ENCODE measurements at regions not wholly inside any gene's neighbourhood (a gene's known extent, or its start where the extent isn't known, plus 50 kb on each side); places are given as distances from the start of the nearest gene placed in this dataset.

DNA sequence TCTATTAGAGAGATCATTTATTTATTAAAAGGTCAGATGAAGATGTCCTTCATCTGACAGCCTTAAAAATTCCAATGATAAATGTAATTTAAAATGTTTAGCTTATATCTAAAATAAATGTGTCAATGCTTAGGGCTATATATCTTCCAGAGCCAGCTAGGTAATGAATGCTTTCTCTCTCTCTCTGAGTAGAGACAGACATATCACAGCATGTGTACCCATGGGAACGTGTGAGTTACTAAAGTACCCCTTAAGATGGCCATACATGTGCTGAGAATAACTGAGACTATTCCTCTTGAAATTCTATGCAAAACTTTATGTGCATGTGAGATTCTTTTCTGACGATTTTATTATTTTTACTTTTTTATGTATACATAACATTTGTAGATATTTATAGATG lies 420.9 kb upstream of the ST6GAL2 start:
- Histone ChIP-seq H3K27ac (ENCODE audit: low read depth, low read length) (no peak overlapping the region), H3K9ac (ENCODE audit: low read depth, low read length) (no peak overlapping the region), H3K27me3 (ENCODE audit: control insufficient read depth, insufficient read depth, low read length) (no peaks in the 10 kb centered on the region), H3K4me3 (ENCODE audit: low read depth, low read length) (no peak overlapping the region), H3K36me3 (ENCODE audit: control insufficient read depth, insufficient read depth, low read length) (no peaks in the 10 kb centered on the region), H3K9me3 (ENCODE audit: control insufficient read depth, insufficient read depth, low read length) (peaks cover 2% of the 10 kb centered on the region; the same call in 1 of the 2 replicates), H3K4me1 (ENCODE audit: control insufficient read depth, insufficient read depth, low read length) (no peaks in the 10 kb centered on the region)

DNA sequence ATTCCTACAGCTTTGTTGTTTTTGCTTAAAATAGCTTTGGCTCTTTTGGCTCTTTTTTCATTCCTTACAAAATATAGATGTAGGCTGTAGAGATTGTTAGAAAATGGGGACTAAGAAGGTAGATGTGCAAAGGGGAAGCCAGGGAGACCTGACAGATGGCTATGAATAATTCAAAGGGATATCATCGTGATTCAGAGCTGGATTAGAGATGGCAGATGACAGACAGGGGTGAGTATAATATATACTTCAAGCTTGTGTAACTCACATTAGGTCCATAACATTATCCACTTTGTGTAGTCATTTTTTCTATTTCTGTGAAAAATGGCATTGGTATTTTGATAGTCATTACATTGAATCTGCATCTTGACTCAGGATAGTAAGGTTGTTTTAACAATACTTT lies 422.9 kb upstream of the ST6GAL2 start:
- H3K27ac ChIP-seq (ENCODE audit: low read depth, low read length), result no peak overlapping the region
- H3K9ac ChIP-seq (ENCODE audit: low read depth, low read length), result no peak overlapping the region
- no peaks in the 10 kb centered on the region for H3K27me3 ChIP-seq (ENCODE audit: control insufficient read depth, insufficient read depth, low read length)
- no peaks in the 10 kb centered on the region for H3K9me3 ChIP-seq (ENCODE audit: control insufficient read depth, insufficient read depth, low read length)
- H3K4me1 ChIP-seq (ENCODE audit: control insufficient read depth, insufficient read depth, low read length), result no peaks in the 10 kb centered on the region
- H3K36me3 ChIP-seq (ENCODE audit: control insufficient read depth, insufficient read depth, low read length), result no peaks in the 10 kb centered on the region
- H3K4me3 ChIP-seq (ENCODE audit: low read depth, low read length), result no peak overlapping the region

DNA sequence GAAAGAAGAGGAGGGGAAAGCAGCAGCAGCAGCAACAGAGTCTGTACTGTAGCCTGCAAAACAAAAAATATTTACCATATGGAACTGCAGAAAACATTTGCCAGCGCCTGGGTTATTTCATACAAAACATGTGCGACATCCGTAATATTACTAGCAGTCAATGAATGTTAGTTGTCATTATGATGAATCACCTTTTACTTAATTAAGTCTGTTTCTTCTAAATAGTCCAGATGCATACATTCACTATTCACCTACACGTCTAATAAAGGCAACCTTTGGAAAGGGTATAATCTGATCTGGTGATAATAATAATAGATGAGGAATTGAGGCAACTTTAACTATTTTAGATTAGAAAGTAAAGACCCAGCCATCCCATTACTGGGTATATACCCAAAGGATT lies 426.3 kb upstream of the ST6GAL2 start:
- H3K4me3 ChIP-seq (ENCODE audit: low read depth, low read length), result no peak overlapping the region
- H3K9me3 ChIP-seq (ENCODE audit: control insufficient read depth, insufficient read depth, low read length), result no peaks in the 10 kb centered on the region
- no peaks in the 10 kb centered on the region for H3K4me1 ChIP-seq (ENCODE audit: control insufficient read depth, insufficient read depth, low read length)

DNA sequence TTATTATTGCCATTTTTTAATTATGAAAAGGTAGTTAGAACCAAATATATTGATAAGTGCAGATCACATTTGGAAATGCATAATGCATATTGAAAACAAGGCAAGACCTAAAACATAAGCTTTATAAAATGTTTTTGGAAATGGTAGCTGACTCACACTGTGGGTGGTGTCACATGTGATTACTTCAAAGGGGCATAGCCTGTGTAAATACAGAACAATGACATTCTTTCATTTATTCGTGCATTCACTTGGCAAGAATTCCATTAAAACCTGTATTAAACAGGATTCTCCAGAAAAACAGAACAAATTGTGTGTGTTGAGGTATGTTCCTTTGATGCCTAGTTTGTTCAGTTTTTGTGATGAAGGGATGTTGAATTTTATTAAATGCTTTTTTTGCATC lies 427.3 kb upstream of the ST6GAL2 start:
- H3K27me3 ChIP-seq (ENCODE audit: control insufficient read depth, insufficient read depth, low read length), result no peaks in the 10 kb centered on the region
- H3K4me1 ChIP-seq (ENCODE audit: control insufficient read depth, insufficient read depth, low read length), result no peaks in the 10 kb centered on the region
- H3K27ac ChIP-seq (ENCODE audit: low read depth, low read length), result no peak overlapping the region
- no peak overlapping the region for H3K9ac ChIP-seq (ENCODE audit: low read depth, low read length)
- H3K4me3 ChIP-seq (ENCODE audit: low read depth, low read length), result no peak overlapping the region
- H3K9me3 ChIP-seq (ENCODE audit: control insufficient read depth, insufficient read depth, low read length), result no peaks in the 10 kb centered on the region
- no peaks in the 10 kb centered on the region for H3K36me3 ChIP-seq (ENCODE audit: control insufficient read depth, insufficient read depth, low read length)

More for the DNA sequence above, 426.3 kb upstream of the ST6GAL2 start:
- Histone ChIP-seq H3K27ac (ENCODE audit: low read depth, low read length) (no peak overlapping the region), H3K9ac (ENCODE audit: low read depth, low read length) (no peak overlapping the region), H3K27me3 (ENCODE audit: control insufficient read depth, insufficient read depth, low read length) (no peaks in the 10 kb centered on the region), H3K36me3 (ENCODE audit: control insufficient read depth, insufficient read depth, low read length) (no peaks in the 10 kb centered on the region)

DNA sequence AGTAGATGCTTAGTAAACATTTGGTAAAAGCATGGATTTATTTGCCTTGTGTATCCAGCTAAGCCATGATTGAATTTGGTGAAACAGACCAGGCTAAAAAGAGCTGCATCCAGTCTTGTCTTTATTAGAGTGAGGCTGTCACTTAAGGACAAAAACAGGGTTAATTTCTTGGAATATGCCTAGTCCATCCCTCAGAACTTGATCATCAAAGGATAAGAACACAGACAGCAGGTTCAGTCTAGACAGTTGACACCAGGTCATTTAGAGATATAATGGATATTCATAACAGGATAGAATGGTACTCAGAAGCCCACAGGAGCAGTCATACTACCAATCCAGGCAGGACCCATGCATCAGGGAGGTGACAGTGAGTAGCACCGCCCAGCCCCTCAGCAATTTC lies 434.9 kb upstream of the ST6GAL2 start:
- Histone ChIP-seq H3K9ac (ENCODE audit: low read depth, low read length) (no peak overlapping the region), H3K4me3 (ENCODE audit: low read depth, low read length) (no peak overlapping the region), H3K36me3 (ENCODE audit: control insufficient read depth, insufficient read depth, low read length) (no peaks in the 10 kb centered on the region), H3K27ac (ENCODE audit: low read depth, low read length) (no peak overlapping the region), H3K27me3 (ENCODE audit: control insufficient read depth, insufficient read depth, low read length) (no peaks in the 10 kb centered on the region), H3K4me1 (ENCODE audit: control insufficient read depth, insufficient read depth, low read length) (no peaks in the 10 kb centered on the region), H3K9me3 (ENCODE audit: control insufficient read depth, insufficient read depth, low read length) (no peaks in the 10 kb centered on the region)

DNA sequence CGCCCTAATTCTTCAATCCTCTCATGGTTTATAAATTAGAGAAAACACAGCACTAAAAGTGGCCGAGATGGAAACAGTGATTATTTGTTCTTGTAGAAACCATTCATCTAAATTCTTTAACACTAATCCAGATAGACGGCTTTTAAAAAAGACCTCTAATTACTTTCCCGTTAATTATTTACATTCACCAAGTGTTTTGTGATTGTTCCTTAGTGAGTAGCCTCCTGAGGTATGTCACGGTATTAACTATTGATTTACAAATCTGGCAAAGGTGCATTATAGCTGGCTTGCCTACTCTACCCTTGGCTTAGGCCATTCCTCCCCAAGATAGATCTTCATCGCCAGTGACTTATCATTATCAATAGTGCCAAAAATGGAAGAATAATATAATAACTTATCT lies 436.4 kb upstream of the ST6GAL2 start:
- H3K36me3 ChIP-seq (ENCODE audit: control insufficient read depth, insufficient read depth, low read length), result no peaks in the 10 kb centered on the region
- H3K9ac ChIP-seq (ENCODE audit: low read depth, low read length), result no peak overlapping the region
- no peak overlapping the region for H3K27ac ChIP-seq (ENCODE audit: low read depth, low read length)
- no peak overlapping the region for H3K4me3 ChIP-seq (ENCODE audit: low read depth, low read length)
- no peaks in the 10 kb centered on the region for H3K27me3 ChIP-seq (ENCODE audit: control insufficient read depth, insufficient read depth, low read length)
- no peaks in the 10 kb centered on the region for H3K9me3 ChIP-seq (ENCODE audit: control insufficient read depth, insufficient read depth, low read length)
- H3K4me1 ChIP-seq (ENCODE audit: control insufficient read depth, insufficient read depth, low read length), result no peaks in the 10 kb centered on the region

DNA sequence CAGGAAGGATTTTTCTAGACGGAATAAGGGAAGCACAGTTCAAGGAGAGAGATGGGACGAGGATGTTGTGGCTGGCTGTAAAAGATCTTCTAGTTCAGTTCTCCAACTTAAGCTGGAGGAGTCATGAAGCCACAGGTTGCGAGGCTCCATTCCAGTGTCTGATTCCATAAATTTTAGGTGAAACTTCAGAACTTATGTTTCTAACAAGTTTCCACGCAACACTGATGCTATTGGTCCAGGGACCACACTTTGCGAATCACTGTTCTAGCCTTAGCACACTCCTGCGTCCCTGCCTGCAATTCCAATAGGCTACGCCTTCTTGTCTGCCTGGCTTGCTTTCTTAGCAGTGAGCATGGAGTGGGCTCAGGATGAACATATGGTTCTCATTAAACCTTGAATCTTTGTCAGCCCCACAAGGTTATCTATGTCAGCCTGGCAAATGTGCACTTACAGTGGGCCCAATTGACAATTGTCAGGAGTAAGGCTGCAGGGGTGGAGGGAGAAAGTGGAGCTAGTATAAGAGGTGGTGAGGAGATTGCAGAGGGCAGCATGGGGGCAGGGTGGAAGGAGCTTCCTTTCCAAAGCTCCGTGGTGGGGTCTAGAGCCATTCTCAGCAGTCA lies 438.1 kb upstream of the ST6GAL2 start:
- H3K36me3 ChIP-seq (ENCODE audit: control insufficient read depth, insufficient read depth, low read length), result no peaks in the 10 kb centered on the region
- H3K4me3 ChIP-seq (ENCODE audit: low read depth, low read length), result no peak overlapping the region
- H3K27me3 ChIP-seq (ENCODE audit: control insufficient read depth, insufficient read depth, low read length), result no peaks in the 10 kb centered on the region
- no peak overlapping the region for H3K9ac ChIP-seq (ENCODE audit: low read depth, low read length)
- no peak overlapping the region for H3K27ac ChIP-seq (ENCODE audit: low read depth, low read length)
- peaks cover 5% of the 10 kb centered on the region for H3K9me3 ChIP-seq (ENCODE audit: control insufficient read depth, insufficient read depth, low read length)
- no peaks in the 10 kb centered on the region for H3K4me1 ChIP-seq (ENCODE audit: control insufficient read depth, insufficient read depth, low read length)

DNA sequence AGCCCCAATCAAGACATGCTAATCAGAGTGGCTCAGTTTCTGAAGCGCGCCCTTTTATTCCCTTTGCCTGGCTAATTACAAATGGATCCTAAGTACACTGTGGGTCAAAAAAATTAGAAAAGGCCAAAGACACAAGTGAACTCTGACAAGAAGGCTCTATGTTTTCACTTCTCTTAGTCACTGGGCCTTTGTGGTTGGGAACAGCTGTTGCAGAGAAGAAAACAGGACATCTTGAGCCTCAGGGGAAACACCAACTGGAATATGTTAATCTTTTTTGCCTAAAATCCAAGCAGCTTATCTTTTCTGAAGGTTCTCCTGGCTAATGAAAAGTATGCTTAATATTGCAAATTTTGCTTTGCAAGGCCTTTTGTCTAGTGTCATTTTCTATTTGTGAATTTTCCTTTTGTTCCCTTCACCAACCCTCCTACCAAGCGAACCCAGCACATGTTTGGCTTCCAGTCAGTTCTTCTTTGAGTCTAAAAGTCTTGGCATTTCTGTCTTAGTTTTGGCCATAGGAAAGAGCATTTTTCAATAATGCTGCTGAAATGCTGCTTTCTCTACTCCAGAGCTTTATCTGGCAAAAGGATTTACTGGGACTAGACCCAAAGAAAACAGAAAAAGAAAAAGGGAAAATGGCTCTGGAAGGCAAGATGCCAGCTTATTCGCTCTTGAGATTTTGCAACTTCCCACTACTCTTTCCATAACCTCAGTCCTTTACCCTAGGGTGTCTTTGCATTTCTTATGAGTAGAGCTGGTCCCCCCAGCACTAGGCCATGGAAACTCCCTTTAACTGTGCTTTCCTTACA lies 440.2 kb upstream of the ST6GAL2 start:
- Histone ChIP-seq H3K9ac (ENCODE audit: low read depth, low read length) (no peak overlapping the region), H3K4me3 (ENCODE audit: low read depth, low read length) (no peak overlapping the region), H3K27me3 (ENCODE audit: control insufficient read depth, insufficient read depth, low read length) (no peaks in the 10 kb centered on the region), H3K36me3 (ENCODE audit: control insufficient read depth, insufficient read depth, low read length) (no peaks in the 10 kb centered on the region), H3K4me1 (ENCODE audit: control insufficient read depth, insufficient read depth, low read length) (no peaks in the 10 kb centered on the region), H3K9me3 (ENCODE audit: control insufficient read depth, insufficient read depth, low read length) (peaks cover 5% of the 10 kb centered on the region), H3K27ac (ENCODE audit: low read depth, low read length) (no peak overlapping the region)

DNA sequence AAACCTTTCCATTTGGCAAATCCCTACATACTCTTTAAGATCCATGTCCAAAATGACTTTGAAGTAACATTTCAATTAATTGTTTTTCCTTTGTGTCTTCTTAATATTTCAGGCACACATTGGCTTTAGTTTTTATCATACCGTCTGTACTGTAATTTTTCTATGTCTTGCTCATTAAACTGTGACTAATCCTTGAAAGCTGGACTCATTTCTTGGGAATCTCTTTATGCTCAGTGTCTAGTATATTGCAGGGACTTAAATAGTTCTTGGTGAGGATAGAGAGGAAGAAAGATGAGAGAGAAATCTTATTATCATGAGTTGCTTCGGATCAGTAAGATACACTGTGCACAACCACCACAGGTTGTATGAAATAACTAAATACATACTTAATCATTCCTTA lies 448.3 kb upstream of the ST6GAL2 start:
- Histone ChIP-seq H3K4me3 (ENCODE audit: low read depth, low read length) (no peak overlapping the region), H3K9me3 (ENCODE audit: control insufficient read depth, insufficient read depth, low read length) (no peaks in the 10 kb centered on the region), H3K27me3 (ENCODE audit: control insufficient read depth, insufficient read depth, low read length) (no peaks in the 10 kb centered on the region), H3K27ac (ENCODE audit: low read depth, low read length) (no peak overlapping the region), H3K4me1 (ENCODE audit: control insufficient read depth, insufficient read depth, low read length) (0 out of 2 replicates have a peak, but pooled peaks cover 8% of the 10 kb centered on the region), H3K36me3 (ENCODE audit: control insufficient read depth, insufficient read depth, low read length) (no peaks in the 10 kb centered on the region), H3K9ac (ENCODE audit: low read depth, low read length) (no peak overlapping the region)

DNA sequence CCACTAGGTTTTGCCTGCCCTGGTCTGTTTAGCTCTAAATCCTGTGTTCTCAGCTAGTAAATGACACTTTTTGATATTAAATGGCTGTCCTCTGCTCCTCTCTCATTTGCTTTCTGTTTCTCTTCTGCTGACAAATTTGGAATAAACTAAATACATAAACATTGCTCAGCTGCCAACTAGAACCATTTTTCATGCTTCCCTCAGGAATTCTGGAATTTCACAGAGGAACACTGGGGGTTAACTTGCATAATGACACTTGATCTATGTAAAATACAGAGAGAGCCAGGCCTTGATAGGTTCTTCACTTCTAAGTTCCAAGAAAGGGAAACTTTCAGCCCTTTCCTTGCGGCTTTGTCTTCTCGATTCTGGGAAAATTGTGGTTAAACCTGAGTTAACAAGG lies 450.6 kb upstream of the ST6GAL2 start:
- no peak overlapping the region for H3K9ac ChIP-seq (ENCODE audit: low read depth, low read length)
- H3K27ac ChIP-seq (ENCODE audit: low read depth, low read length), result no peak overlapping the region
- no peak overlapping the region for H3K4me3 ChIP-seq (ENCODE audit: low read depth, low read length)
- 0 out of 2 replicates have a peak, but pooled peaks cover 8% of the 10 kb centered on the region for H3K4me1 ChIP-seq (ENCODE audit: control insufficient read depth, insufficient read depth, low read length)
- no peaks in the 10 kb centered on the region for H3K36me3 ChIP-seq (ENCODE audit: control insufficient read depth, insufficient read depth, low read length)
- no peaks in the 10 kb centered on the region for H3K9me3 ChIP-seq (ENCODE audit: control insufficient read depth, insufficient read depth, low read length)
- H3K27me3 ChIP-seq (ENCODE audit: control insufficient read depth, insufficient read depth, low read length), result no peaks in the 10 kb centered on the region

DNA sequence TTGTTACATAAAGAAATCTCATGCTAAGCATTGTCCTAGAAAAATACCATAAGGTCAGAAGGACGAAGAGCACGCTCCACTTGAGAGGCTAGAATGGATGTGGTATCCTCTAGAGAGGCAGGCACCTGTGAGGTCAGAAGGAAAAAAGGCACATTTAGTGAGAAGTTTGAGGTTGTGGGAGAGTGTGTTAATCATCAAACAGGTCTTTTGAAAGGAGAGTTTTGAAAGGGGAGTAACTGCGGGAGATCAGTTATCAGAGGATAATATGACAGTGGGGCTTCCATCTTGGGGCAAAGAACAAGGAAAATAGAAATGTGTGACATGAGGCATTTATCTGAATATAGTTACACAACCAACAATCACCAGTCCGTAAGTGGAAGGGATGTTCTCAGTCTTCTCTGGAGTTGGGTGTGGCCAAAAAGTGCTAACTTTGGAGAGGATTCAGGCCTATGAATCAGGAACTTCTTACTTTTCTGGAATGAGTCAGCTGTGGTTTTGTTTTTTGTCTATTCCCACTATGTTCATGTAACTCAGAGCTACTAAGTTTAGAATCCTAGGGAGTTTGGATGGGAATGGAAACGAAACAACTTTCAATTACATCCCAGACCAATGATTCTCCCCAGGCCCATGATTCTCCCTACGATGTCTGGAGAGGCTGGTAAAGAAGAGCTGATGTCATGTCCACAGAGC lies 451.4 kb upstream of the ST6GAL2 start:
- Histone ChIP-seq H3K27ac (ENCODE audit: low read depth, low read length) (no peak overlapping the region), H3K27me3 (ENCODE audit: control insufficient read depth, insufficient read depth, low read length) (no peaks in the 10 kb centered on the region), H3K9me3 (ENCODE audit: control insufficient read depth, insufficient read depth, low read length) (no peaks in the 10 kb centered on the region), H3K4me1 (ENCODE audit: control insufficient read depth, insufficient read depth, low read length) (0 out of 2 replicates have a peak, but pooled peaks cover 8% of the 10 kb centered on the region), H3K36me3 (ENCODE audit: control insufficient read depth, insufficient read depth, low read length) (no peaks in the 10 kb centered on the region), H3K9ac (ENCODE audit: low read depth, low read length) (no peak overlapping the region), H3K4me3 (ENCODE audit: low read depth, low read length) (no peak overlapping the region)

Data from HUES48 (cell line).